ENCODE measurements at regions not wholly inside any gene's neighbourhood (a gene's known extent, or its start where the extent isn't known, plus 50 kb on each side); places are given as distances from the start of the nearest gene placed in this dataset.

- peaks cover 2% of the 10 kb centered on the region for H3K36me3 Mint-ChIP-seq (ENCODE audit: insufficient read depth)
- ATAC-seq (replicated peaks; ENCODE audit: extremely low read depth, poor library complexity, severe bottlenecking), result no peak
- DNase-seq (ENCODE audit: low spot score in 2 of 2), result no peak
- peaks cover 16% of the 10 kb centered on the region for H3K27me3 Mint-ChIP-seq
- H3K4me1 Mint-ChIP-seq, result no peaks in the 10 kb centered on the region
- H3K9me3 Mint-ChIP-seq, result no peaks in the 10 kb centered on the region
- H3K27ac Mint-ChIP-seq (ENCODE audit: low read depth), result no peak overlapping the region
- H3K4me3 Mint-ChIP-seq, result no peak overlapping the region
These were observed 51.7 kb upstream of the TJP1 start for GRCh38 chr15:29873947-29874411.

DNA sequence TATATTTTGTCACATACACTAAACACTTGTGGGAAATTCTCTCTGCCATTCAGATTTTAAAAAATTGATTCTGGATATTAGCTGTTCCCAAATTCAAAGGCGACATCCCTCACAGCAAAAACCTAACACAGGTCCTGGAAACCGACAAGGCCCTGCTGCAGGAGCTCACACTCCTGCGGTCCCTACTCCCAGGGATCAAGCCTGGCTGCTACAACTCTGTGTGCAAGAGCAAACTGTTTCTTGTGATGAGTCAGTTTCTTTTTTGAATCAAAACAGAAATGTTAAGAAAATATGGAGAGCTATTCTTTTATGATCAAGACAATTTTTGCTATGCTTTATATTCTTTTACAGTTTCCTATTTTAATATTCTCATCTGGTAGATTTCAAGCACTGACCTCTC lies 51.0 kb upstream of the TJP1 start:
- Mint-ChIP-seq H3K27ac (ENCODE audit: low read depth) (no peak overlapping the region), H3K4me3 (no peak overlapping the region), H3K9me3 (no peaks in the 10 kb centered on the region), H3K36me3 (ENCODE audit: insufficient read depth) (no peaks in the 10 kb centered on the region), H3K4me1 (no peaks in the 10 kb centered on the region), H3K27me3 (peaks cover 21% of the 10 kb centered on the region)
- no peak for ATAC-seq (replicated peaks; ENCODE audit: extremely low read depth, poor library complexity, severe bottlenecking)
- DNase-seq (ENCODE audit: low spot score in 2 of 2), result no peak

- H3K36me3 Mint-ChIP-seq (ENCODE audit: insufficient read depth), result no peaks in the 10 kb centered on the region
- no peak overlapping the region for H3K27ac Mint-ChIP-seq (ENCODE audit: low read depth)
- H3K4me3 Mint-ChIP-seq, result no peak overlapping the region
- DNase-seq (ENCODE audit: low spot score in 2 of 2), result no peak
- ATAC-seq (replicated peaks; ENCODE audit: extremely low read depth, poor library complexity, severe bottlenecking), result no peak
- H3K27me3 Mint-ChIP-seq, result peaks cover 21% of the 10 kb centered on the region
- no peaks in the 10 kb centered on the region for H3K9me3 Mint-ChIP-seq
- no peaks in the 10 kb centered on the region for H3K4me1 Mint-ChIP-seq
These were observed 50.4 kb upstream of the TJP1 start for GRCh38 chr15:29872716-29873115.

Data from central memory CD8-positive, alpha-beta T cell (primary cell).